HCT116 (cell line): ENCODE measurements at regions not wholly inside any gene's neighbourhood (a gene's known extent, or its start where the extent isn't known, plus 50 kb on each side); places are given as distances from the start of the nearest gene placed in this dataset.

Source experiments
- ATAC-seq: fragments of 200-7000 bp; cut with Tn5 transposase; 2 replicates; pipeline ENCODE4 v1.9.1; 2020; ENCODE audit warnings: mild to moderate bottlenecking, moderate library complexity
- BruUV-seq: library from RNA; stranded (reverse); fragments of 400-500 nt; replicated peaks from 2 replicates; lab custom pipeline; 2021; lab: Mats Ljungman, UMichigan
- CTCF ChIA-PET: fragments of 300-600 bp; sonication (Branson Sonifier 250); formaldehyde crosslinking; loops from one replicate; lab custom pipeline; 2021; ENCODE audit warnings: antibody characterized with exemption; lab: Charles Lee
- POLR2A ChIA-PET: fragments of 300-600, 350-600 bp; sonication (Branson Sonifier 250); formaldehyde crosslinking; loops from one replicate; lab custom pipeline; 2021; ENCODE audit warnings: antibody characterized with exemption; lab: Charles Lee
- RAD21 ChIA-PET, 2 experiments: fragments of 300-600 bp; sonication (Branson Sonifier 250); formaldehyde crosslinking; loops; one replicate each; lab custom pipeline; 2023; ENCODE audit warnings: low total read pairs in 2 of 2; ENCODE audit not compliant: uncharacterized antibody in 2 of 2, unreplicated experiment in 2 of 2, low non-redundant PET in 1 of 2; lab: Charles Lee
- DNase-seq: peaks from one replicate; pipeline ENCODE4 v3.0.0-alpha.2; 2010; ENCODE audit warnings: low read depth, low spot score
- H2AFZ ChIP-seq: fragments of 200-600 bp; shearing (Covaris generic), sonication (generic); 2 replicates; pipeline ENCODE4 v1.6.1; 2017; ENCODE audit warnings: low read depth, mixed run types, mixed read lengths, antibody characterized with exemption, low read length; ENCODE audit not compliant: poor library complexity, severe bottlenecking
- H3K27ac ChIP-seq: 2 replicates; pipeline ENCODE4 v1.5.1; 2012; ENCODE audit warnings: low read depth, low read length
- H3K27me3 ChIP-seq: fragments of 200-600 bp; sonication (generic); 2 replicates; pipeline ENCODE4 v1.6.1; 2016; ENCODE audit warnings: mixed run types, low read length, mixed read lengths; ENCODE audit not compliant: insufficient read depth
- H3K36me3 ChIP-seq, 2 experiments: fragments of 200-500 bp in 1 of 2; fragments of 200-600 bp in 1 of 2; sonication (Bioruptor generic) in 1 of 2; sonication (generic) in 1 of 2; 2 replicates each; pipeline versions ENCODE4 v1.5.1 to v1.6.1; 2014 to 2016; ENCODE audit warnings: low read length in 2 of 2, inconsistent platforms in 1 of 2, mixed read lengths in 1 of 2, mixed run types in 1 of 2; ENCODE audit not compliant: insufficient read depth in 2 of 2, control insufficient read depth in 1 of 2
- H3K4me1 ChIP-seq, 2 experiments: fragments of 200-600 bp in 1 of 2; sonication (generic) in 1 of 2; 2 replicates each; pipeline versions ENCODE4 v1.5.1 to v1.6.1; 2012 to 2017; ENCODE audit warnings: low read length in 2 of 2, inconsistent platforms in 1 of 2, mild to moderate bottlenecking in 1 of 2, mixed read lengths in 1 of 2, mixed run types in 1 of 2, moderate library complexity in 1 of 2; ENCODE audit not compliant: insufficient read depth in 2 of 2, control insufficient read depth in 1 of 2
- H3K4me2 ChIP-seq: fragments of 200-600 bp; sonication (generic); 2 replicates; pipeline ENCODE4 v1.6.1; 2017; ENCODE audit warnings: mixed run types, low read length, mixed read lengths
- H3K4me3 ChIP-seq, 2 experiments: fragments of 200-600 bp in 1 of 2; sonication (generic) in 1 of 2; replicated peaks in 1 of 2; 2 replicates each; pipeline ENCODE4 v1.5.1; 2011 to 2016; ENCODE audit warnings: low read length in 2 of 2, control low read depth in 1 of 2, low read depth in 1 of 2, mild to moderate bottlenecking in 1 of 2, mixed read lengths in 1 of 2, mixed run types in 1 of 2
- H3K79me2 ChIP-seq: fragments of 200-600 bp; sonication (generic); 2 replicates; pipeline ENCODE4 v1.6.1; 2017; ENCODE audit warnings: mild to moderate bottlenecking, mixed run types, low read length, moderate library complexity, mixed read lengths; ENCODE audit not compliant: insufficient read depth
- H3K9ac ChIP-seq: fragments of 200-600 bp; sonication (generic); 2 replicates; pipeline ENCODE4 v1.6.1; 2016; ENCODE audit warnings: low read length, mixed read lengths
- H3K9me2 ChIP-seq: fragments of 200-600 bp; sonication (generic), shearing (Covaris generic); 2 replicates; pipeline ENCODE4 v1.6.1; 2017; ENCODE audit warnings: mixed run types, mild to moderate bottlenecking, moderate library complexity; ENCODE audit not compliant: insufficient read depth
- H3K9me3 ChIP-seq, 2 experiments: fragments of 200-500 bp in 1 of 2; fragments of 200-600 bp in 1 of 2; sonication (Bioruptor generic) in 1 of 2; sonication (generic) in 1 of 2; 2 replicates each; pipeline ENCODE4 v1.6.1; 2014 to 2017; ENCODE audit warnings: low read length in 2 of 2, mixed read lengths in 2 of 2, inconsistent platforms in 1 of 2, low read depth in 1 of 2, mild to moderate bottlenecking in 1 of 2, mixed run types in 1 of 2, moderate library complexity in 1 of 2; ENCODE audit not compliant: control insufficient read depth in 1 of 2, insufficient read depth in 1 of 2
- H4K20me1 ChIP-seq: fragments of 200-600 bp; sonication (generic), shearing (Covaris generic); 2 replicates; pipeline ENCODE4 v1.6.1; 2017; ENCODE audit warnings: mixed run types, mild to moderate bottlenecking, moderate library complexity; ENCODE audit not compliant: insufficient read depth
- CBX3 ChIP-seq: IDR thresholded peaks from 2 replicates; pipeline ENCODE4 v1.6.1; 2012; ENCODE audit warnings: low read depth
- EGR1 ChIP-seq: IDR thresholded peaks from 2 replicates; pipeline ENCODE4 v1.6.1; 2012; ENCODE audit warnings: low read depth
- EZH2phosphoT487 ChIP-seq: fragments of 200-600 bp; IDR thresholded peaks from 2 replicates; pipeline ENCODE4 v1.6.1; 2018; ENCODE audit warnings: antibody characterized with exemption, borderline replicate concordance
- POLR2A ChIP-seq: IDR thresholded peaks from 2 replicates; pipeline ENCODE4 v1.7.0; 2011; ENCODE audit warnings: borderline replicate concordance; ENCODE audit not compliant: insufficient read depth, insufficient read length; ENCODE audit errors: extremely low read depth
- POLR2AphosphoS5 ChIP-seq: IDR thresholded peaks from 2 replicates; pipeline ENCODE4 v1.6.1; 2011; ENCODE audit warnings: mild to moderate bottlenecking, low read depth, low read length, moderate library complexity
- RAD21 ChIP-seq: IDR thresholded peaks from 2 replicates; pipeline ENCODE4 v1.6.1; 2012; ENCODE audit warnings: low read depth, mild to moderate bottlenecking
- SIN3A ChIP-seq: IDR thresholded peaks from 2 replicates; pipeline ENCODE4 v1.6.1; 2012; ENCODE audit warnings: low read depth
- SP1 ChIP-seq: IDR thresholded peaks from 2 replicates; pipeline ENCODE4 v1.6.1; 2012; ENCODE audit warnings: low read depth
- SRF ChIP-seq: IDR thresholded peaks from 2 replicates; pipeline ENCODE4 v1.6.1; 2012; ENCODE audit warnings: low read depth
- TCF7L2 ChIP-seq: IDR thresholded peaks from 2 replicates; pipeline ENCODE4 v1.7.0; 2011; ENCODE audit warnings: borderline replicate concordance, inconsistent platforms; ENCODE audit not compliant: insufficient read depth, insufficient read length; ENCODE audit errors: extremely low read depth
- YY1 ChIP-seq: IDR thresholded peaks from 2 replicates; pipeline ENCODE4 v1.6.1; 2011; ENCODE audit warnings: low read length, low read depth, moderate library complexity, mild to moderate bottlenecking; ENCODE audit not compliant: insufficient replicate concordance; ENCODE audit errors: extremely low read depth
- ZFX ChIP-seq: fragments of 450-650 bp; IDR thresholded peaks from 2 replicates; pipeline ENCODE4 v1.6.1; 2017
- ZNF274 ChIP-seq: fragments of 200-500 bp; sonication (Bioruptor generic); IDR thresholded peaks from 2 replicates; pipeline ENCODE4 v1.6.1; 2014; ENCODE audit warnings: mild to moderate bottlenecking, low read depth, low read length, inconsistent platforms
- intact Hi-C: fragments of 100-400 bp; cut with micrococcal nuclease; formaldehyde crosslinking; loops from 2 replicates; pipeline ENCODE4 v1.10.0; 2022
- TF ChIP-seq, protein P1 (sequence below), 3 experiments: fragments of 200-600 bp in 1 of 3; sonication (generic) in 1 of 3; IDR thresholded peaks in 2 of 3; conservative IDR thresholded peaks in 1 of 3; 2 replicates each; pipeline ENCODE4 v1.5.1; 2012 to 2017; ENCODE audit warnings: low read depth in 2 of 3, low read length in 2 of 3, antibody characterized with exemption in 1 of 3, borderline replicate concordance in 1 of 3, control low read depth in 1 of 3, mild to moderate bottlenecking in 1 of 3, mixed read lengths in 1 of 3, mixed run types in 1 of 3, moderate library complexity in 1 of 3; ENCODE audit not compliant: insufficient read depth in 1 of 3
- TF ChIP-seq, protein P2 (sequence below): IDR thresholded peaks from 2 replicates; pipeline ENCODE4 v1.6.1; 2011; ENCODE audit warnings: mild to moderate bottlenecking, low read length, moderate library complexity; ENCODE audit not compliant: insufficient replicate concordance; ENCODE audit errors: extremely low read depth

DNA sequence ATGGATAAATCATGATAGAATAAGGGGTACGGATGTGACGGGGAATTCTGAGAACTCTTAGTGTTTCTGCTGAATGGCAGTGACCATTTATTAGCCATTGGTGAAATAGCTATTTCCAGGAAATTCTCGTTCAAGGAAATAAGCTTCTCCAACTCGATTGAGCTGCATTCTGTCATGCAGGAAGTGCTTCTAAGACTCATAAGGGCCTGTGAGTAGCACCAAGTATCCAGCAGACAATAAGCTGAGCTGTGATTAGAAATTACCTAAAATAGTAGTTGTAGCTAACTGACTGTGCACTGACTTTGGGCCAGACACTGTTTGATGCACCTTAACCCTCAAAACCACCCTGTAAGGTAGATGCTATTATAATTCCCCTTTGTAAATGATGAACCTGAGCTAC is 107.8 kb upstream of the IRX5 start:
- ChIA-PET CTCF (no interaction called here), POLR2A (no interaction called here), RAD21 (no interaction called here)
- Histone ChIP-seq H3K27ac (no peak overlapping the region), H3K9ac (no peak overlapping the region), H3K79me2 (no peaks in the 10 kb centered on the region), H3K27me3 (no peaks in the 10 kb centered on the region), H3K4me2 (no peak overlapping the region), H3K9me3 (no peaks in the 10 kb centered on the region), H3K36me3 (no peaks in the 10 kb centered on the region), H3K4me3 (no peak overlapping the region), H4K20me1 (no peaks in the 10 kb centered on the region), H3K9me2 (no peaks in the 10 kb centered on the region), H2AFZ (no peak overlapping the region), H3K4me1 (no peaks in the 10 kb centered on the region)
- no TSS peak for BruUV-seq
- DNase-seq = no peak
- no peak for ATAC-seq
- intact Hi-C loops = loop anchor here (10.0 kb wide), 1 partner anchor 432 kb away; no protein-coding TSS in a partner anchor
- TF ChIP-seq EZH2phosphoT487 = no peak
- TF ChIP-seq SP1 = no peak
- no peak for TF ChIP-seq POLR2A
- no peak for TF ChIP-seq RAD21
- TF ChIP-seq ZNF274 = no peak
- TF ChIP-seq EGR1 = no peak
- no peak for TF ChIP-seq SRF
- TF ChIP-seq, protein P1, sequence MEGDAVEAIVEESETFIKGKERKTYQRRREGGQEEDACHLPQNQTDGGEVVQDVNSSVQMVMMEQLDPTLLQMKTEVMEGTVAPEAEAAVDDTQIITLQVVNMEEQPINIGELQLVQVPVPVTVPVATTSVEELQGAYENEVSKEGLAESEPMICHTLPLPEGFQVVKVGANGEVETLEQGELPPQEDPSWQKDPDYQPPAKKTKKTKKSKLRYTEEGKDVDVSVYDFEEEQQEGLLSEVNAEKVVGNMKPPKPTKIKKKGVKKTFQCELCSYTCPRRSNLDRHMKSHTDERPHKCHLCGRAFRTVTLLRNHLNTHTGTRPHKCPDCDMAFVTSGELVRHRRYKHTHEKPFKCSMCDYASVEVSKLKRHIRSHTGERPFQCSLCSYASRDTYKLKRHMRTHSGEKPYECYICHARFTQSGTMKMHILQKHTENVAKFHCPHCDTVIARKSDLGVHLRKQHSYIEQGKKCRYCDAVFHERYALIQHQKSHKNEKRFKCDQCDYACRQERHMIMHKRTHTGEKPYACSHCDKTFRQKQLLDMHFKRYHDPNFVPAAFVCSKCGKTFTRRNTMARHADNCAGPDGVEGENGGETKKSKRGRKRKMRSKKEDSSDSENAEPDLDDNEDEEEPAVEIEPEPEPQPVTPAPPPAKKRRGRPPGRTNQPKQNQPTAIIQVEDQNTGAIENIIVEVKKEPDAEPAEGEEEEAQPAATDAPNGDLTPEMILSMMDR (IDR thresholded peaks at IDR 0.05 in 2 of 3, conservative IDR thresholded peaks at IDR 0.05 in 1 of 3; ENCODE audit: borderline replicate concordance in 1 of 3, insufficient read depth in 1 of 3, low read depth in 2 of 3, low read length in 2 of 3) = no peak
- TF ChIP-seq, protein P2, sequence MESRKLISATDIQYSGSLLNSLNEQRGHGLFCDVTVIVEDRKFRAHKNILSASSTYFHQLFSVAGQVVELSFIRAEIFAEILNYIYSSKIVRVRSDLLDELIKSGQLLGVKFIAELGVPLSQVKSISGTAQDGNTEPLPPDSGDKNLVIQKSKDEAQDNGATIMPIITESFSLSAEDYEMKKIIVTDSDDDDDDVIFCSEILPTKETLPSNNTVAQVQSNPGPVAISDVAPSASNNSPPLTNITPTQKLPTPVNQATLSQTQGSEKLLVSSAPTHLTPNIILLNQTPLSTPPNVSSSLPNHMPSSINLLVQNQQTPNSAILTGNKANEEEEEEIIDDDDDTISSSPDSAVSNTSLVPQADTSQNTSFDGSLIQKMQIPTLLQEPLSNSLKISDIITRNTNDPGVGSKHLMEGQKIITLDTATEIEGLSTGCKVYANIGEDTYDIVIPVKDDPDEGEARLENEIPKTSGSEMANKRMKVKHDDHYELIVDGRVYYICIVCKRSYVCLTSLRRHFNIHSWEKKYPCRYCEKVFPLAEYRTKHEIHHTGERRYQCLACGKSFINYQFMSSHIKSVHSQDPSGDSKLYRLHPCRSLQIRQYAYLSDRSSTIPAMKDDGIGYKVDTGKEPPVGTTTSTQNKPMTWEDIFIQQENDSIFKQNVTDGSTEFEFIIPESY = no peak
- no peak for TF ChIP-seq POLR2AphosphoS5
- no peak for TF ChIP-seq CBX3
- TF ChIP-seq SIN3A = no peak
- TF ChIP-seq TCF7L2 = no peak
- TF ChIP-seq YY1 = no peak
- TF ChIP-seq ZFX = no peak
